OCI-LY1 (cell line): ENCODE measurements at regions not wholly inside any gene's neighbourhood (a gene's known extent, or its start where the extent isn't known, plus 50 kb on each side); places are given as distances from the start of the nearest gene placed in this dataset.

Experiments
- H2AFZ ChIP-seq: fragments of 200-600 bp; sonication (generic), shearing (Covaris generic); 2 replicates; pipeline ENCODE4 v1.6.0; 2014; ENCODE audit warnings: antibody characterized with exemption, mild to moderate bottlenecking, low read length
- H3F3A ChIP-seq: fragments of 200-600 bp; sonication (generic), shearing (Covaris generic); 2 replicates; pipeline ENCODE4 v1.6.0; 2014; ENCODE audit warnings: mild to moderate bottlenecking, antibody characterized with exemption, low read length, moderate library complexity; ENCODE audit not compliant: insufficient read depth
- H3K27ac ChIP-seq: fragments of 200-600 bp; sonication (generic); 2 replicates; pipeline ENCODE4 v1.5.1; 2014; ENCODE audit warnings: low read length, mixed run types, mild to moderate bottlenecking, low read depth; ENCODE audit not compliant: poor library complexity, severe bottlenecking
- H3K27me3 ChIP-seq: fragments of 200-600 bp; sonication (generic); 2 replicates; pipeline ENCODE4 v1.6.0; 2014; ENCODE audit warnings: antibody characterized with exemption, mild to moderate bottlenecking, low read length, moderate library complexity; ENCODE audit not compliant: insufficient read depth
- H3K36me3 ChIP-seq: fragments of 200-600 bp; sonication (generic); 2 replicates; pipeline ENCODE4 v1.6.1; 2014; ENCODE audit warnings: mild to moderate bottlenecking, antibody characterized with exemption, low read length, moderate library complexity, mixed read lengths; ENCODE audit not compliant: insufficient read depth
- H3K4me1 ChIP-seq: fragments of 200-600 bp; sonication (generic); 2 replicates; pipeline ENCODE4 v1.5.1; 2014; ENCODE audit warnings: mild to moderate bottlenecking, low read length, moderate library complexity; ENCODE audit not compliant: insufficient read depth, severe bottlenecking
- H3K4me2 ChIP-seq: fragments of 200-600 bp; sonication (generic), shearing (Covaris generic); 2 replicates; pipeline ENCODE4 v1.6.1; 2014; ENCODE audit warnings: low read length
- H3K4me3 ChIP-seq: fragments of 200-600 bp; sonication (generic); 2 replicates; pipeline ENCODE4 v1.5.1; 2014; ENCODE audit warnings: low read length, low read depth, mild to moderate bottlenecking, mixed read lengths; ENCODE audit not compliant: poor library complexity, severe bottlenecking
- H3K79me2 ChIP-seq: fragments of 200-600 bp; shearing (Covaris generic); 2 replicates; pipeline ENCODE4 v1.6.1; 2016; ENCODE audit warnings: mixed run types, low read length, mixed read lengths; ENCODE audit not compliant: insufficient read depth
- H3K9ac ChIP-seq: fragments of 200-600 bp; sonication (generic), shearing (Covaris generic); 2 replicates; pipeline ENCODE4 v1.6.1; 2014; ENCODE audit warnings: mild to moderate bottlenecking, low read length, mixed read lengths
- H3K9me2 ChIP-seq: fragments of 200-600 bp; sonication (generic), shearing (Covaris generic); 2 replicates; pipeline ENCODE4 v1.6.1; 2014; ENCODE audit warnings: low read depth, mild to moderate bottlenecking, low read length, mixed read lengths
- H3K9me3 ChIP-seq: fragments of 200-600 bp; shearing (Covaris generic); 2 replicates; pipeline ENCODE4 v1.6.1; 2014; ENCODE audit warnings: low read length, mixed read lengths
- H4K20me1 ChIP-seq: fragments of 200-600 bp; sonication (generic), shearing (Covaris generic); 2 replicates; pipeline ENCODE4 v1.6.0; 2016; ENCODE audit warnings: mild to moderate bottlenecking, low read length; ENCODE audit not compliant: insufficient read depth
- EZH2 ChIP-seq: fragments of 200-600 bp; sonication (generic), shearing (Covaris generic); IDR thresholded peaks from 2 replicates; pipeline ENCODE4 v1.8.0; 2017; ENCODE audit warnings: borderline replicate concordance, mixed run types, mild to moderate bottlenecking, antibody characterized with exemption, low read length, moderate library complexity, mixed read lengths
- TF ChIP-seq, protein P1 (sequence below): fragments of 200-600 bp; sonication (generic), shearing (Covaris generic); IDR thresholded peaks from 2 replicates; pipeline ENCODE4 v1.5.1; 2017; ENCODE audit warnings: mild to moderate bottlenecking, antibody characterized with exemption, low read length, moderate library complexity, mixed read lengths

DNA sequence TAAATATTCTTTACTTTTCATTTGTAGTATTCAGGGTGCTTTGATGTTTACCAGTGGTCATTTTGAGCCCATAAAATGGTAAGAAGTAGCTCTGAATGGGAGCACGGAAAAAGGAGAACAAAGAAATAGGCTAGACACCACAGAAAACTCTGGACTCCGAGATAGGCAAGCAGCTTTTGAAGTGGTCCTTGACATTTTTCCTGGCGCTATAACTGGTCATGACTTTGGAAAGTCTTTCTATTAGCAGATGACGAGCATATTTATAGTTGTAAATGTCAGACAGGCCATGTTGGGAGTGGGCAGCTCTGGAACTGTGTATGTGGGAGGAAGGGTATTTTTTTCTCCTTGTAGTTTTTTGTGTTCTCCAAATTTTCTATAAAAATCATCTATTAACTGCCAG is 126.1 kb upstream of the POC5 start:
- Histone ChIP-seq H3K4me3 (no peak overlapping the region), H3K4me2 (no peak overlapping the region), H4K20me1 (no peaks in the 10 kb centered on the region), H3K27me3 (no peaks in the 10 kb centered on the region), H3K9me3 (no peaks in the 10 kb centered on the region), H3K36me3 (no peaks in the 10 kb centered on the region), H2AFZ (no peak overlapping the region), H3K79me2 (no peaks in the 10 kb centered on the region), H3F3A (no peaks in the 10 kb centered on the region), H3K27ac (no peak overlapping the region), H3K9me2 (no peaks in the 10 kb centered on the region), H3K9ac (no peak overlapping the region), H3K4me1 (no peaks in the 10 kb centered on the region)
- TF ChIP-seq EZH2, result no peak
- TF ChIP-seq, protein P1, sequence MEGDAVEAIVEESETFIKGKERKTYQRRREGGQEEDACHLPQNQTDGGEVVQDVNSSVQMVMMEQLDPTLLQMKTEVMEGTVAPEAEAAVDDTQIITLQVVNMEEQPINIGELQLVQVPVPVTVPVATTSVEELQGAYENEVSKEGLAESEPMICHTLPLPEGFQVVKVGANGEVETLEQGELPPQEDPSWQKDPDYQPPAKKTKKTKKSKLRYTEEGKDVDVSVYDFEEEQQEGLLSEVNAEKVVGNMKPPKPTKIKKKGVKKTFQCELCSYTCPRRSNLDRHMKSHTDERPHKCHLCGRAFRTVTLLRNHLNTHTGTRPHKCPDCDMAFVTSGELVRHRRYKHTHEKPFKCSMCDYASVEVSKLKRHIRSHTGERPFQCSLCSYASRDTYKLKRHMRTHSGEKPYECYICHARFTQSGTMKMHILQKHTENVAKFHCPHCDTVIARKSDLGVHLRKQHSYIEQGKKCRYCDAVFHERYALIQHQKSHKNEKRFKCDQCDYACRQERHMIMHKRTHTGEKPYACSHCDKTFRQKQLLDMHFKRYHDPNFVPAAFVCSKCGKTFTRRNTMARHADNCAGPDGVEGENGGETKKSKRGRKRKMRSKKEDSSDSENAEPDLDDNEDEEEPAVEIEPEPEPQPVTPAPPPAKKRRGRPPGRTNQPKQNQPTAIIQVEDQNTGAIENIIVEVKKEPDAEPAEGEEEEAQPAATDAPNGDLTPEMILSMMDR, result no peak

DNA sequence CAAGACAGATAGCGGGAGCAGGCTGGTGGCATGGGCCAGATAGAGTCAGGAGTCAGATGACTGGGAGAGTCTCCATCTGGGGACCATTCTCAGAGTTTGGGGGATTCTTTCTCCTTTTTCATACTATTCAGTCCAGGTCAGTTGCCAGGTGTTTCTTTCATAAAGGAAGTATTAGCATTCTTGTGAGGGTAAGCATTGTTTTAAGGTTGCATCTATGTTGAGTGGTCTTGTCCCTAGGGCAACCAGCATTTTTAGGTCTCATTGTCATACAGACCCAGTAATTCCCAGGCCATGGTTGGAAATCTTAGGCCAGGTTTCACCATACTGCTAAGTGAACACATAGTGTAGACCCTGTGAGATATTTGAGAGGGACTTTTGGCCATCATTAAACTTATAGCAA is 122.3 kb upstream of the POC5 start:
- TF ChIP-seq EZH2, result no peak
- TF ChIP-seq, protein P1, result no peak
- no peak overlapping the region for H3K4me2 ChIP-seq

DNA sequence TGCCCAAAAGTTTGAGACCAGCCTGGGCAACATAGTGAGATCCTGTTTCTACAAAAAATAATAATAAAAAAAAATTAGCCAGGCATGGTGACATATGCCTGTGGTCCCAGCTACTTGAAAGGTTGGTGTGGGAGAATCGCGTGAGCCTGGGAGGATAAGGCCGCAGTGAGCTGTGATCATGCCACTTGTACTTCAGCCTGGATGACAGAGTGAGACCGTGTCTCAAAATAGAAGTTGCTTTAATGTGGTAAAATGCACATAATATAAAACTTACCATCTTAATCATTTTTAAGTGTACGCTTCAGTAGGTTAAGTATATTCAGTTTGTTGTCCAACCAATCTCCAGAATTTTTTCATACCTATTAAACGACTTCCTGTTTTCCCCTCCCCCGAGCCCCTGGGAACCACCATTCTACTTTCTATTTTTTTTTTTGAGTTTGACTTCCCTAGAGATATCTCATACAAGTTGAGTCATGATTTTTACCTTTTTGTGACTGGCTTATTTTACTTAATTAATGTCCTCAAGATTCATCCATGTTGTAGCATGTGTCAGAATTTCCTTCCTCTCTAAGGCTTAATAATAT is 120.1 kb upstream of the POC5 start:
- H3F3A ChIP-seq, result no peaks in the 10 kb centered on the region
- TF ChIP-seq, protein P1, result no peak
- no peak for TF ChIP-seq EZH2
- H3K4me1 ChIP-seq, result no peaks in the 10 kb centered on the region
- no peak overlapping the region for H2AFZ ChIP-seq
- H3K9me3 ChIP-seq, result no peaks in the 10 kb centered on the region
- H3K9ac ChIP-seq, result no peak overlapping the region
- no peaks in the 10 kb centered on the region for H4K20me1 ChIP-seq
- H3K79me2 ChIP-seq, result no peaks in the 10 kb centered on the region
- H3K27ac ChIP-seq, result no peak overlapping the region
- H3K4me3 ChIP-seq, result no peak overlapping the region
- no peaks in the 10 kb centered on the region for H3K27me3 ChIP-seq
- H3K4me2 ChIP-seq, result no peak overlapping the region
- H3K36me3 ChIP-seq, result no peaks in the 10 kb centered on the region
- H3K9me2 ChIP-seq, result no peaks in the 10 kb centered on the region

More for the DNA sequence above, 122.3 kb upstream of the POC5 start:
- no peaks in the 10 kb centered on the region for H3K79me2 ChIP-seq
- H2AFZ ChIP-seq, result no peak overlapping the region
- no peaks in the 10 kb centered on the region for H3K4me1 ChIP-seq
- no peak overlapping the region for H3K9ac ChIP-seq
- no peak overlapping the region for H3K4me3 ChIP-seq
- no peaks in the 10 kb centered on the region for H3K36me3 ChIP-seq
- no peaks in the 10 kb centered on the region for H3K9me2 ChIP-seq
- H3K27ac ChIP-seq, result no peak overlapping the region
- no peaks in the 10 kb centered on the region for H4K20me1 ChIP-seq
- H3K27me3 ChIP-seq, result no peaks in the 10 kb centered on the region
- H3F3A ChIP-seq, result no peaks in the 10 kb centered on the region
- no peaks in the 10 kb centered on the region for H3K9me3 ChIP-seq
